A204.1 (cell line): ENCODE measurements at regions not wholly inside any gene's neighbourhood (a gene's known extent, or its start where the extent isn't known, plus 50 kb on each side); places are given as distances from the start of the nearest gene placed in this dataset.
"Not testable (repeated sequence)": the region's sequence is repeated elsewhere in the genome, so short reads cannot be mapped to it uniquely, and the experiment has no call there.

ENCODE experiments used
- FAIRE-seq: peaks from 2 replicates; lab custom pipeline; 2012; peaks lifted over from hg19 to GRCh38; lab: Jason Lieb, UNC

- no peak for FAIRE-seq
These were observed 106.7 kb downstream of the RAP2B start for GRCh38 chr3:153268564-153269279.

DNA sequence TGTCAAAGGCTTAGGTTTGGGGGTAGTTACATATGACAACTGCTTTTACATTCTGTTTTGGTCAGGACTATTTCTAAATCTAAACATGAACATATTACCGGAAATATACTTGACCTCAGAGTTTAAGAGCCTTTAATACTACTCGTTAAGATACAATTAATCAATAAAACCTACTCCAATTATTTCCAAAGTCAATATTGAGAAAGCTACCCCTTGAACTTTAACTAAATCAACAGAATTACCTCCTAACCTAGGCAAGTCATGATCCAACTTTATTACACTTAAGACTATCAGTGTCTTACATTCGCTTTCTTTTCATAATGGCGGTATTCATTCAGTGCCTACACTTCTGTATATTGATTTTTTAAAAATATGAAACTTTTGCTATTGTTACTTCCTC is 107.7 kb downstream of the RAP2B start:
- no peak for FAIRE-seq

GRCh38 chr3:153273217-153273616 is 111.2 kb downstream of the RAP2B start:
- no peak for FAIRE-seq

- FAIRE-seq = no peak
These were observed 111.9 kb downstream of the RAP2B start for GRCh38 chr3:153273767-153274435.

- no peak for FAIRE-seq
These were observed 112.5 kb downstream of the RAP2B start for GRCh38 chr3:153274561-153274960.

DNA sequence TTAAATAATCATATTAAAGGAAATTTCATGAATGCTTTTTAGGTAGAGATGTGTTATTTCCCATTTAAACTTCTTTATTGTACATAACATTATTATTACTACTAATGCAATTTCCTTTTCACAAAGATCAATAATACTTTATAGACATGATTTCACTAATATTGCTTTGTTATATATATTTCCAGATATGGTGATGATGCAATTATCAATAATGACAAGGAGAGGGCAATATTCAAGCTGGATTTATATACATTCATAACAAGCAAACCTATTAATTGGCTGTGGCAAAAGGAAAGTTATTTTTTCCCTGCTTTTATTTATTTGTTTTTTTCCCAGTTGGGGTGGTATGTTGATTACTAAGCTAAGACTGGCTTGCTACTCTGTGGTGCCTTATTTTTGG is 113.5 kb downstream of the RAP2B start:
- no peak for FAIRE-seq

DNA sequence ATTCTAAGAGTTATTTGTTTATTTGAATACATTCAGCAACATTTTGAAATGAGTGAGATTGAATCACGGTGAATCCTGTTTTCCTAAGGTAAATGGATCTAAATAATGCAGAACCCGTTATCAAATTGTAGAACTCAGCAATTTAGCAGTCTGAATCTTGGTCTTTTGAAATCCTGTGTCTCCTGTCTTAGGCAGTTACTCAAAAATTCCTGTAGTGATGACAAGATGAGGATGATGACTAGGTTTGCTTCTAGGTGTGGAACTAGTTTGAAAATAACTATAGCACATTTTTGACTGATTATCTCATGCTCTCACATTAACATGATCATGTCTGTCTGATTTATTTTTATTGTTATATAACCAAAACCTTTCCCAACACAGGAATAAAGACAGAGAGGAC is 115.0 kb downstream of the RAP2B start:
- FAIRE-seq = no peak

- not testable (repeated sequence) for FAIRE-seq
These were observed 119.4 kb downstream of the RAP2B start for GRCh38 chr3:153281236-153281997.

DNA sequence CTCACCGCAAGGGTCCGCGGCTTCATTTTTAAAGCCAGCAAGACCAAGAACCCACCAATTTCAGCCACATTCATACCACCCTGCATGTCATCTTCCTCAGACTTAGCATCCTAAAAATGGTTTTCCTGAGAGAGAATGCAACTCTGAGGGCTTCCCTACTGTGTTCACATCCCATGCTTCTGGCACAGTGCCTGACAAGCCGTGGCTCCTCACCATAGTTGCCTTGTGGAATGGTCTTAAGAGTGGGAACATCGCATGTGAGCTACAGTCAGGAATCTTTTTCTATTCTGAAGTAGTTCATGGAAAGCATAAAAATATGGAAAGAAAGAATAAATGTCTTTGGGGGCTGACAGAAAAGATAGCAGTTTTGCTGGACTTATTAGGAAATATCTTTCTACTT is 120.3 kb downstream of the RAP2B start:
- FAIRE-seq = no peak

DNA sequence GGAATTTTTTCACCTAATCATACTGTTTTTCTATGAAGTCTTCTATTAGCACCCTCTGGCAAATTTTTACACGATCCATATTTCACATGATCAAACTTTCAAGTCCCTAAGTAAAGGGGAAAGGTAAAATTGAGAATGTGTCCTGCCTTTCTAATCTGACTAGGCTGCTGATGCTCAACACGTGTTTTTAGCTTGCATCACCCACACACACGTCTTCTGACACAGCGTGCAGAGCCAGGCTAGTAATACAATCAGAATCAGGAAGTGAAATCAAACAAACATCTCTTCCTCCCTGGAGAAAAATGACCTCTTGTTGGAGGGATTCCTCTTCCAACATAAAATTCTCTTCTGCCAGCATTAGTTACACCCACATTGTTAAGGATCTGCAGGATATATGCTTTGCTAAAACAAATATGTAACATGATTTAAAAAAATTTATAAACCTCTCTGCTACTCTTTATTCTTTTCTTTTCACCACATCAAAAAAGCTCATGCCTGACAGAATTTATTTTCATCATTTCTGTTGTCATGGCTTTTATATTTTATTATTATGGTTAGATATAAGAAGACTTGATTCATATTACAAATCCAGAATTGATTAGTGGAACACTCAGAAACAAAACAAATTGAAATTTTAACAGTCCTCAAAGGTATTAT is 122.4 kb downstream of the RAP2B start:
- FAIRE-seq = no peak

DNA sequence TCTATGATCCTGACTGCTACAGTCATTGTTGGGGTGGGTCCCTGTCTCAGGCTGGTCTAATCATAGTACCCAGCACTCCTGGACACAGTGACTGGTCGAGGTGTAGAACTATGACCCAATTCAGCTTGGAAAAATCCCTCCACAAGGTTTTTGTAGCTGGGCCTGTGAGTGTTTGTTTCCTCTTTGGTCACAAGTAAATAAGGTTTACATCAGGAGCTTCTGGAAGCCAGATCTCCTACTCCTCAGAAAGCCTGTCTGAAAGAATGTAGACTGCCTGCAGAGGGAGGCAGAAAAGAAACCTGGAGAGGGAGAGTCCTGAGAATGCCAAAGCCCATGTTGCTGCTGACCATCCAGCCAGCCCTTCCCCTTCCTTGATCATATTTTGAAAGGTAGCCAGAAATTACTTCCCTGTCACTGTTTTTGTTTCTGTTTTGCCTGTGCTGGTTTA is 123.2 kb downstream of the RAP2B start:
- FAIRE-seq = no peak

DNA sequence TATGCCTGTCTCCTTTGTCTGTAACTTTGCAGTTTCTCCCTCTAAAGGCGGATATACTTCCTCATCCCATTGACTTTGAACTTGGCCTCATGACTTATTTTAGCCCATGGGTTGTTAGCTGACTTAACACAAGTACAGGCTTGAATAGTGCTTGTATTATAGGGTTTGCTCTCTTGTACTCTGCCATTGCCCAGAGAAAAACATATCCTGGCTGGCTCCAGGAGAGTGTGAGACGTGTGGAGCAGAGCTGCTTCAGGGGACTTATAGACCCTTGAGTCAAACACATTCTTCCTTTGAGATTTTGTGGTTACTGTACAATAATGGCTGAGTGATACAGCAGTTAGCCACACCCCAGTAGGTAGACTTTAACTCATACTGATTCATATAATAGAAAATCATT is 124.0 kb downstream of the RAP2B start:
- FAIRE-seq = no peak

DNA sequence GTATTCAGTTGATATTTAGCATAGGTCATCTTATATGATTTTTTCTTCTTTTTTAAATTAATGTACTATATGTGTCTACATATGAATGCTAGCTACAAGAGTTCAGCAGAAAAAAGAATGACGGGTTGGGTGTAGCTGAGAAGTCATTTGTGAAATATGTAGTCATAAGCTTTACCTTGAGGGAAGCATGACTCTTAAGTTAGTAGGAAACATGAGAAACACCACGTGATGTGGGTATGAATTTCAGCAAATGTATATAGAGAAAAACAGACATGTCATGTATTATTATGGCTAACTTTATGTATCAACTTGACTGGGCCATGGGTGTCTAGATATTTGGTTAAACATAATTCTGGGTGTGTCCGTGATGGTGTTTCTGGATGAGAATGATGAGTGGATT is 125.0 kb downstream of the RAP2B start:
- no peak for FAIRE-seq

- no peak for FAIRE-seq
These were observed 127.3 kb downstream of the RAP2B start for GRCh38 chr3:153289334-153289808.

DNA sequence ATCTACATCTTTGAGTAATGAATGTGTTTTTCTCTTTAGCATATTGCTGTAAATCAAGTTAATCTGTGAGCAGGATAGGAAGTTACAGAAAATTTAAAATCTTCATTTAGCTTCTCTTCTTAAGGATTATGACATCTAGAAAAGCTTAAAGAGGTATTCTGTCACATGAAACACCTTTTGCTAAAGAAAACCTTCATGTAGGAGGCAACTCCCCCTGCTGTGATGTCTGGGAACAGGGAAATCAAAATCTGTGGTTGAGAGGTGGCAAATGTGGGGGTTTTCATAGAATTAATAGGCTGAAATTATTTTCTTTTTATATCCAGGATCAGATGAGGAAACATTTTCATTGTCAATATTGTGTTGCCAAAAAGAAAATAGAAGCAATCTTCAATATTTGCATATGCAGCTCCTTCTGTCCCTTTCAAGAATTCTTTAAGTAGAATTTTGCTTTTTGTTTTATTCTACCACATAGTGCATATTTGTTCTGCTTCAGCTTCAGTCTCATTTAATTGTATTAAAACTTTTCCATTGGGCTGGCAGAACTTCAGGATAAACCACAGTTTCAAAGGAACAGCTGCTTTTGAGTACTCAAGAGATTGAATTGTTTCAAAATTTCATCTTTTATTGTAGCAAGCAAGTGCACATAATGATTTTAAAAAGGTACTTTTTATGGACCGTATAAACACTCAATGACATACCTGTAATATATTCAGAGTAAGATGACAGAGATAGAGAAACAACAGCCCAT is 128.4 kb downstream of the RAP2B start:
- FAIRE-seq = no peak

DNA sequence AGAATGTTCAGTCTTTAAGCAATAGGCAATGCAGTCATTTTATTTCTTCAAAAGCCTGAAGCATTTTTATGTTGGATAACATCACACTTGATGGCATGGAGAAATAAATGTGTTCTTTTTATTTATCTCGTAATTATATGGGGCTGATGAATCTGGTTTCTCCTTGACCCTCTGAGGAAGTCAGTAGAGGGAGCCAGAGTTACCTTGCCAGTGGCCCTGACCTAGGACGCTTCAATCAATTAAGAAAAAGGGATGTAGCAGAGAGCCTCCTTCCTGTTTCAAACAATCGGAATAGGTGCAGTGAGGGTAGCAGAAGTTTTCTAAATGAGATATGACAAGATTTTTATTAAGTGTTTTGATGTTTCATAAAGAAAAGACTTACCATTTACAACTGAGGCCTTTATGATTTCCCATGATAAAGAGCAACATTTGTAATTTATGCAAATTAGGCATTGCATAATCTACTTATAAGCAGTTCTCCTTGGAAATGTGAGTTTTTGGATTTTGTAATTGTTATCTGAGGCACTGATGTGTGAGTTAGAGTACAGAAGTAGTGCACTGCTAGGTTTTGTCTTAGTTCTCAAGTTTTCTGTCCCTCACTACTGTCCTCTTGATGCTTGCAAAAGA is 129.1 kb downstream of the RAP2B start:
- no peak for FAIRE-seq

DNA sequence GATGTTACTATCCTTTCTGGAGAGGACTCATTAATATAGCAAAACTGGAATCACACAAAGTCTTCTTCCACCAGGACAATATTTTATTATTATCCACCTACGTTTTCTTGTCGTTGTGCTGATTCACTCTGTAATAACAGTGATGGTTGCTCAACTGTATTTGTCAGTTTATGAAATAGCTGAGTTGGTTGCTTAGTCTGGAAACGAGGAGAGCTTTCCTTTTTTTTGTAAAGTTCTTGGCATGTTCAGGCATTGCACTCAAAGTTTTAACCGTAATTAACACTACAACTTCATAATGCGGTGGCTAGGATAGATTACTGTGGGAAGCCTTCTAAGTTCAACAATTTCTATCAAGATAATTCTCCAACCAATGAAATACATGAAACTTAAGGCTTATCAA is 131.2 kb downstream of the RAP2B start:
- FAIRE-seq = no peak

DNA sequence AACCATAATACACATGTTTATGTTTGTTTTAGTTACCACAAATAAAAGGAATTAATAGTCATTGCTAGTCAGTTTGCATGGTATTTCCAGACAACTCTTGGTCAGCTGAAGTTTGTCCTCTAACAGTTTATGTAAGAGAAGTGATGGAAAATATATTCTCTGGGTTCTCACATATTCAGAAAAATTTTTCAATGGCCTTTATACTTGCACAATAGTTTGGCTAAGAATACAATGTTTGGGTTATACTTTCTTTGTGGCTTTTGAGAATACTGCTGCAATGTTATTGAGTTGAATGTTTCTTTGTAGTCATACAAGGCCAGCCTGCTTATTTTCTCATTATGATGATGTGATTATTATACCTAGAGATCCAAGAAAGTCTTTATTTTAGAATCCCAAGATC is 133.9 kb downstream of the RAP2B start:
- no peak for FAIRE-seq

DNA sequence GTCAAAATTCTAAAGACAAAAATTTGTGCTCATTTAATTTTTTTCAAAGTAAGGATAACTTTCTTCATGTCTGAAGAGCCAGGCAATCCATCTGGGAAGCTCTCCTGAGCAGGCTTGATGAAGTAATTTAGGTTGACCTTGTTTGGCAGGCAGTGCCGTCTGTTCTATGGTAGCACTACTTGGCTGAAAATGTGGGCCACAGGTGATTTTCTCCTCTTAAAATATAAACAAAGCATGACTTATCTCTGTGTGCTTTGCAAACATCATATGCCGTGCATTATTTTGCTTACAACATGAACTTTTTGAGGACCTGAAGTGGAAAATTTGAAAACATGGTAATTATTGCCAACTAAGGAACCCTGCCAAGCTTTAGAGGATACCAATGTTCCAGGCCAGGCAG is 143.2 kb downstream of the RAP2B start:
- FAIRE-seq = no peak

DNA sequence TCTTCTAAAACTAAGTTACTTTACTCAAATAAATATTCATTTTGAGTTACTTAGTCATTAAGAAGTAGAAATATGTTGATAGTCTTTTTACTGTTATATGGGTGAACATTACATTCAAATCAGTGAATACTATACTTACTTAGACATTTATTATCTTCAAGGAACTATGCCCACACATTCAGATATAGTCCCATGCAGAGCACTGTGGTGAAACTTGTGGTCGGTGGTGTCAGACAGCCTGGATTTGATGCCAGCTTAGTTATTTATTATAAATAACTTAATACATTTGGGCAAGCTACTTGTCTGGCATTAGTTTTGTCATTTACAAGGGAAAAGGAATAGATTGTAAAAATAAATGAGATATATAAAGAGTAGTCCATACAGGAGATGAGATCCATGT is 149.5 kb downstream of the RAP2B start:
- no peak for FAIRE-seq

DNA sequence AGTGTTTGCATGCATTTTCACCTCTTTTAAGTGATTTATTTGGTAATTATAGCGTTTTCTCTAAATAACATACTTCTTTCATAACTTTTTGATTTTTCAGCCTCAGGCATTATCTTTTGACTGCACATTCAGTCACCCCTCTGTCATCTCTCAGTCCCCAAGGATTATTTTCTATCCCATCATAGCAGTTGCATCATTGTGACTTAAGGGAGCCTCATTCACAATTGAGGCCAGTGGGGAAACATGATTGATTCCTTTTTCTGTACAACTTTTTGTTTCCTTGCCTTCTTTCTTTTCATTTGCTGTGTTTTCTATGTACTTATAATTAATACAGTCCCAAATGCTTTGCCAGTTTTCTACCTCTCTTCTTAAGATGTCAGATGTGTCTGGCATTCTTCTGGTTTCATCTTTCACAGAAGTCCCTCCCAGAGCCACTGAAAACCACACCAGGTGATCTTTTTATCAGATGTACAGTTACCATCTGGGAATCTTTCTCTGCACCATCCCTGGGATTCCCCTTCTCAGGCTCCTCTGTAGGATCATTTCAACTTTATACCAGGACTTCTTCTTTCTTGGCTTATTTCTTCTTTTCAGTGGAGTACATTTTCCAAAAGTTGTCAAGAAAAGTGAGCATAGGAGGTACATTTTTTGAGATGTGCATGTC is 151.4 kb downstream of the RAP2B start:
- no peak for FAIRE-seq
